Trophoblast cell (in vitro differentiated cells and primary cell): ENCODE measurements at regions not wholly inside any gene's neighbourhood (a gene's known extent, or its start where the extent isn't known, plus 50 kb on each side); places are given as distances from the start of the nearest gene placed in this dataset.

ENCODE experiments used
- DNase-seq, 2 donors: peaks; one replicate each; pipeline ENCODE4 v3.0.0-alpha.2; 2016
- H2AFZ ChIP-seq: 2 replicates; pipeline ENCODE4 v1.6.1; 2013; ENCODE audit warnings: low read length, moderate library complexity, mild to moderate bottlenecking; ENCODE audit not compliant: insufficient read depth, poor library complexity
- H2AK5ac ChIP-seq: 2 replicates; pipeline ENCODE4 v1.6.1; 2013; ENCODE audit warnings: mild to moderate bottlenecking, low read length
- H2BK120ac ChIP-seq: 2 replicates; pipeline ENCODE4 v1.6.1; 2013; ENCODE audit warnings: low read length, mild to moderate bottlenecking, moderate library complexity; ENCODE audit not compliant: insufficient read depth, poor library complexity
- H2BK12ac ChIP-seq: 2 replicates; pipeline ENCODE4 v1.6.1; 2013; ENCODE audit warnings: mild to moderate bottlenecking, low read length, moderate library complexity
- H2BK5ac ChIP-seq: 2 replicates; pipeline ENCODE4 v1.6.1; 2013; ENCODE audit warnings: low read length, low read depth, moderate library complexity, mild to moderate bottlenecking; ENCODE audit not compliant: poor library complexity
- H3K14ac ChIP-seq: 2 replicates; pipeline ENCODE4 v1.6.1; 2013; ENCODE audit warnings: mild to moderate bottlenecking, low read length
- H3K18ac ChIP-seq: 2 replicates; pipeline ENCODE4 v1.6.1; 2013; ENCODE audit warnings: mild to moderate bottlenecking, low read length
- H3K23ac ChIP-seq: 2 replicates; pipeline ENCODE4 v1.6.1; 2013; ENCODE audit warnings: low read length
- H3K27ac ChIP-seq: 2 replicates; pipeline ENCODE4 v1.5.1; 2013; ENCODE audit warnings: low read depth, mild to moderate bottlenecking, inconsistent platforms, low read length, moderate library complexity
- H3K27me3 ChIP-seq: 2 replicates; pipeline ENCODE4 v1.6.1; 2013; ENCODE audit warnings: inconsistent platforms, mild to moderate bottlenecking, low read length, moderate library complexity; ENCODE audit not compliant: insufficient read depth
- H3K36me3 ChIP-seq, 2 experiments: 1 replicate in 1 of 2; 2 replicates in 1 of 2; pipeline ENCODE4 v1.6.1; 2013; ENCODE audit warnings: low read length in 2 of 2, mild to moderate bottlenecking in 2 of 2, moderate library complexity in 1 of 2; ENCODE audit not compliant: insufficient read depth in 2 of 2, control insufficient read depth in 1 of 2
- H3K4ac ChIP-seq: 2 replicates; pipeline ENCODE4 v1.6.1; 2013; ENCODE audit warnings: low read depth, mild to moderate bottlenecking, low read length, moderate library complexity
- H3K4me1 ChIP-seq, 2 experiments: 1 replicate in 1 of 2; 2 replicates in 1 of 2; pipeline ENCODE4 v1.6.1; 2013; ENCODE audit warnings: low read length in 2 of 2, mild to moderate bottlenecking in 2 of 2, moderate library complexity in 1 of 2; ENCODE audit not compliant: insufficient read depth in 2 of 2, control insufficient read depth in 1 of 2
- H3K4me2 ChIP-seq: 2 replicates; pipeline ENCODE4 v1.6.1; 2013; ENCODE audit warnings: inconsistent platforms, mild to moderate bottlenecking, low read length, moderate library complexity
- H3K4me3 ChIP-seq: 2 replicates; pipeline ENCODE4 v1.5.1; 2013; ENCODE audit warnings: mild to moderate bottlenecking, low read depth, low read length, inconsistent platforms
- H3K79me1 ChIP-seq: one replicate; pipeline ENCODE4 v1.6.1; 2013; ENCODE audit warnings: low read length
- H3K79me2 ChIP-seq: 2 replicates; pipeline ENCODE4 v1.6.1; 2013; ENCODE audit warnings: low read length, mild to moderate bottlenecking; ENCODE audit not compliant: control insufficient read depth, insufficient read depth, poor library complexity
- H3K9ac ChIP-seq: 2 replicates; pipeline ENCODE4 v1.6.1; 2013; ENCODE audit warnings: mild to moderate bottlenecking, low read length
- H3K9me3 ChIP-seq: 2 replicates; pipeline ENCODE4 v1.6.1; 2013; ENCODE audit warnings: low read depth, mild to moderate bottlenecking, control low read depth, inconsistent platforms, low read length; ENCODE audit not compliant: insufficient read depth
- H4K12ac ChIP-seq: 2 replicates; pipeline ENCODE4 v1.6.1; 2013; ENCODE audit warnings: low read depth, mild to moderate bottlenecking, low read length, moderate library complexity
- H4K8ac ChIP-seq: 2 replicates; pipeline ENCODE4 v1.6.1; 2013; ENCODE audit warnings: low read depth, mild to moderate bottlenecking, low read length, moderate library complexity
- H4K91ac ChIP-seq: one replicate; pipeline ENCODE4 v1.6.1; 2013; ENCODE audit warnings: low read depth, mild to moderate bottlenecking, low read length, moderate library complexity
- WGBS: extraction: QIAGEN DNeasy Blood & Tissue Kit; methylation state at CpG from one replicate; pipeline ENCODE4 v1.1.7; 2013; ENCODE audit warnings: missing lambda C conversion rate; ENCODE audit not compliant: insufficient read length, insufficient coverage; ENCODE audit errors: extremely low coverage; 5-methylcytosine and 5-hydroxymethylcytosine counted together

DNA sequence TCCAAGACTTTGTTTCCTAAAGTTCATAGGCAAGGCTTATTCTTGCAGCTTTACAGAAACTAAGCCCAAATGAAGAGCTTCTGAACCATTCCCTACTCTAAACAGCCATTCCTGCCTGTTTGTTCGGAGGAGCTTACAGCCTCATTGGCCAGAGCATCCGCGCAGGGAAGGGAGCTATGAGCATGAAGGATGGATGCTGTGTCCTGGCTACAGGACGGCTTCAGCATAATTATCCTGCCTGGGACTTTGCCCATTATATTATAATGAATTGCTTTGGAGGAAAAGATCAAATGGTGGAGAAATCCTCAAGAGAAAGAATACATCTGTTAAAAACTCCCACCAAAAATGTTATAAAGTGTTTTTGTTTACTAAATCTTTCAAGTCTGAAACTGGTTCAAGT is 378.2 kb upstream of the BTBD3 start:
- DNase-seq: no peak
- H3K9me3 ChIP-seq: no peaks in the 10 kb centered on the region
- no peak overlapping the region for H3K4me2 ChIP-seq
- no peak overlapping the region for H3K14ac ChIP-seq
- no peak overlapping the region for H3K9ac ChIP-seq
- no peak overlapping the region for H3K4me3 ChIP-seq
- peaks cover 2% of the 10 kb centered on the region for H3K79me2 ChIP-seq
- H2AK5ac ChIP-seq: no peak overlapping the region
- H3K18ac ChIP-seq: no peak overlapping the region
- H2BK12ac ChIP-seq: no peak overlapping the region
- no peak overlapping the region for H4K8ac ChIP-seq
- no peak overlapping the region for H2AFZ ChIP-seq
- H3K4ac ChIP-seq: no peak overlapping the region
- no peaks in the 10 kb centered on the region for H3K79me1 ChIP-seq
- no CpG with 5 or more reads among the region's 4 CpGs for WGBS
- H4K12ac ChIP-seq: no peak overlapping the region
- H3K23ac ChIP-seq: no peak overlapping the region
- no peak overlapping the region for H2BK120ac ChIP-seq
- H3K4me1 ChIP-seq: peaks cover 5% of the 10 kb centered on the region in 2 experiments
- H3K27ac ChIP-seq: no peak overlapping the region
- no peaks in the 10 kb centered on the region for H3K36me3 ChIP-seq
- H3K27me3 ChIP-seq: peaks cover 2% of the 10 kb centered on the region
- no peak overlapping the region for H2BK5ac ChIP-seq
- no peak overlapping the region for H4K91ac ChIP-seq

GRCh38 chr20:11540558-11540957 is 377.1 kb upstream of the BTBD3 start:
- Histone ChIP-seq H3K9me3 (no peaks in the 10 kb centered on the region), H3K79me1 (no peaks in the 10 kb centered on the region), H3K36me3 (no peaks in the 10 kb centered on the region), H3K4me1 (peaks cover 5% of the 10 kb centered on the region in 2 experiments), H3K4ac (no peak overlapping the region), H2BK12ac (no peak overlapping the region), H2BK5ac (no peak overlapping the region), H3K27ac (no peak overlapping the region), H2AK5ac (no peak overlapping the region), H2AFZ (no peak overlapping the region), H4K12ac (no peak overlapping the region), H4K91ac (no peak overlapping the region), H3K79me2 (peaks cover 2% of the 10 kb centered on the region), H3K9ac (no peak overlapping the region), H3K18ac (no peak overlapping the region), H3K27me3 (peaks cover 2% of the 10 kb centered on the region), H3K23ac (no peak overlapping the region), H3K14ac (no peak overlapping the region), H4K8ac (no peak overlapping the region), H2BK120ac (no peak overlapping the region), H3K4me2 (no peak overlapping the region), H3K4me3 (no peak overlapping the region)
- no CpG with 5 or more reads among the region's 3 CpGs for WGBS
- DNase-seq: no peak

DNA sequence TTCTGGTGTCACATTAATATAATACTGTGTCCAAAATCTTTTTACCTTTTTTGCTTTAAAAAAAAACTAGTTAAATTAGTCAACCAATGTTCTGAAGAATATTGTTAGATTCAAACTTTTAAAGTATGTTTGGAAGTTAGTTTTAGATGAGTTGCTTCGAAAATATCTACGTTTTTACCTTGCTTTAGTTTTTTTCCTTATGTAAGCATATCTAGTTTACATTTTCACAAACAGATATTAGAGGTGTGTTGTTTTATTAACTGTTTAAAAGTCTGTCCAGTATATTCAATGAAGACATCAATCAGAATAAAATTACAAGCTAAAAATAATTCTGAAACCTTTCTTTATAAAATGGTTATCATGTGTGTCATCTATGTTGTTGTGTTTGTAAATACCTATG is 375.0 kb upstream of the BTBD3 start:
- H3K79me2 ChIP-seq: peaks cover 2% of the 10 kb centered on the region
- peaks cover under 1% of the 10 kb centered on the region for H3K27me3 ChIP-seq
- no peak overlapping the region for H4K91ac ChIP-seq
- H2BK120ac ChIP-seq: no peak overlapping the region
- H4K12ac ChIP-seq: no peak overlapping the region
- H3K23ac ChIP-seq: no peak overlapping the region
- no peak overlapping the region for H4K8ac ChIP-seq
- H2AK5ac ChIP-seq: no peak overlapping the region
- H3K9me3 ChIP-seq: no peaks in the 10 kb centered on the region
- WGBS: no CpG with 5 or more reads among the region's 2 CpGs
- H3K36me3 ChIP-seq: no peaks in the 10 kb centered on the region
- peaks cover 5% of the 10 kb centered on the region in 2 experiments for H3K4me1 ChIP-seq
- H2AFZ ChIP-seq: no peak overlapping the region
- no peak overlapping the region for H3K4me2 ChIP-seq
- H2BK12ac ChIP-seq: no peak overlapping the region
- no peak overlapping the region for H3K14ac ChIP-seq
- H3K18ac ChIP-seq: no peak overlapping the region
- DNase-seq: no peak
- no peak overlapping the region for H3K4ac ChIP-seq
- no peak overlapping the region for H3K4me3 ChIP-seq
- peak overlapping the region; percentile 14 for H3K27ac ChIP-seq
- H2BK5ac ChIP-seq: no peak overlapping the region
- H3K9ac ChIP-seq: no peak overlapping the region
- no peaks in the 10 kb centered on the region for H3K79me1 ChIP-seq

DNA sequence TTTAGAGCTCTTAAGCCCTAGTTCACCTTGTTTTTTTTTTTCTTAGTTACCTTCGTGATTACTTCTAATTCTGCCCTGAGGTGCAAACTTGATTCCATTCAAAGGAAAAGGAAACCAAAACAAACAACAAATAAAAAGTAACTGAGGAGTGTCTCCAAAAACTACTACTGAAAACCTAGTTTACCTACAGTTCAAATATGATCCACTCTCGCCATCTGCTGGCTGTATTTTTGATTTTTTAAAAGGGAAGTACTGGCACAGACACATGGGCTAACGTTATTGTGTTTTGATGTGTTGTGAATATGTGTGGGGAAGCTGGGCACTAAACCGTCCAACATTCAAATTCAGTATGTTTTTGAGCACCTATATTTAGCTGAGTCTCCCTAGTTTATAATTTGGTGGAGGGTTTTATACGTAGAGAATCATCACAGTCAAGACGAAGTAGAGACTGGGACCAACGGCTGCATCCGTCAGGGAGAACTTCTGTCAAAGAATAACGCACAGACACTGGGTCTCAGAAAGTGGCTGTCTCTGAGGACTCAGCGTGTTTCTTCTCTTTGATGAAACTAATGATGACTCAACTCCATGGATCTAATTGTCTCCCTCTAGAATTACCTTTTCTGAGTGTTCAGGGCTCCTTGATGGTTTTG is 373.5 kb upstream of the BTBD3 start:
- no peak overlapping the region for H3K27ac ChIP-seq
- DNase-seq: peak; percentile 15 to 87
- H3K27me3 ChIP-seq: no peaks in the 10 kb centered on the region
- H2BK12ac ChIP-seq: no peak overlapping the region
- no peak overlapping the region for H3K4ac ChIP-seq
- H3K9me3 ChIP-seq: no peaks in the 10 kb centered on the region
- H4K91ac ChIP-seq: no peak overlapping the region
- H3K4me3 ChIP-seq: no peak overlapping the region
- H4K12ac ChIP-seq: no peak overlapping the region
- no peak overlapping the region for H4K8ac ChIP-seq
- H3K23ac ChIP-seq: no peak overlapping the region
- no peak overlapping the region for H3K18ac ChIP-seq
- H3K9ac ChIP-seq: no peak overlapping the region
- no peak overlapping the region for H3K4me2 ChIP-seq
- no peaks in the 10 kb centered on the region for H3K36me3 ChIP-seq
- no peak overlapping the region for H2BK120ac ChIP-seq
- H2AK5ac ChIP-seq: no peak overlapping the region
- H3K79me2 ChIP-seq: peaks cover 2% of the 10 kb centered on the region
- H3K14ac ChIP-seq: no peak overlapping the region
- no CpG with 5 or more reads among the region's 10 CpGs for WGBS
- H3K4me1 ChIP-seq: peaks cover 5% of the 10 kb centered on the region in 2 experiments
- H3K79me1 ChIP-seq: no peaks in the 10 kb centered on the region
- H2AFZ ChIP-seq: no peak overlapping the region
- H2BK5ac ChIP-seq: no peak overlapping the region
